Upper lobe of left lung (tissue), 6 donors: ENCODE measurements at regions not wholly inside any gene's neighbourhood (a gene's known extent, or its start where the extent isn't known, plus 50 kb on each side); places are given as distances from the start of the nearest gene placed in this dataset.
"Not testable (repeated sequence)": the region's sequence is repeated elsewhere in the genome, so short reads cannot be mapped to it uniquely, and the experiment has no call there.

Experiments
- ATAC-seq, 2 donors: fragments of 200-7000 bp; cut with Tn5 transposase; one replicate each; pipeline ENCODE4 v1.9.1; 2022; ENCODE audit warnings: mild to moderate bottlenecking in 2 of 2, moderate library complexity in 2 of 2; ENCODE audit not compliant: low FRiP score in 2 of 2
- DNase-seq, 2 donors: peaks; one replicate each; pipeline ENCODE4 v3.0.0-alpha.2; 2019 to 2020
- H3K27ac ChIP-seq, 4 donors: fragments of 200-600 bp; sonication (generic); one replicate each; pipeline ENCODE4 v1.5.1; 2016 to 2019
- H3K27me3 ChIP-seq, 4 donors: fragments of 200-600 bp; sonication (generic); one replicate each; pipeline ENCODE4 v1.5.1; 2017 to 2019
- H3K36me3 ChIP-seq, 4 donors: fragments of 200-600 bp; sonication (generic); one replicate each; pipeline ENCODE4 v1.5.1; 2016 to 2019
- H3K4me1 ChIP-seq, 4 donors: fragments of 200-600 bp; sonication (generic); one replicate each; pipeline ENCODE4 v1.5.1; 2018 to 2019
- H3K4me3 ChIP-seq, 4 donors: fragments of 200-600 bp; sonication (generic); one replicate each; pipeline ENCODE4 v1.5.1; 2017 to 2019; ENCODE audit warnings: mild to moderate bottlenecking in 2 of 4, moderate library complexity in 1 of 4
- H3K9me3 ChIP-seq, 4 donors: fragments of 200-600 bp; sonication (generic); one replicate each; pipeline ENCODE4 v1.5.1; 2018 to 2019
- EP300 ChIP-seq, 4 donors: sonication (generic); formaldehyde crosslinking; IDR thresholded peaks; one replicate each; pipeline ENCODE4 v1.5.1; 2017; ENCODE audit warnings: antibody characterized with exemption in 4 of 4, control low read depth in 2 of 4
- POLR2A ChIP-seq, 4 donors: fragments of 450-650 bp; IDR thresholded peaks; one replicate each; pipeline ENCODE4 v1.5.1; 2016 to 2017; ENCODE audit warnings: antibody characterized with exemption in 4 of 4, mild to moderate bottlenecking in 2 of 4
- POLR2AphosphoS5 ChIP-seq, 2 donors: sonication (generic); formaldehyde crosslinking; IDR thresholded peaks; one replicate each; pipeline ENCODE4 v1.5.1; 2017; ENCODE audit warnings: antibody characterized with exemption in 2 of 2
- WGBS, 2 donors: methylation state at CpG; one replicate each; pipeline ENCODE4 v1.1.5; 2017 to 2018; 5-methylcytosine and 5-hydroxymethylcytosine counted together
- TF ChIP-seq, protein P1 (sequence below), 6 experiments: fragments of 450-650 bp in 4 of 6; fragments of 200-600 bp in 2 of 6; sonication (generic) in 2 of 6; IDR thresholded peaks; one replicate each; pipeline ENCODE4 v1.5.1; 2016 to 2019; ENCODE audit warnings: antibody characterized with exemption in 6 of 6
- donor health status: DM: no; HTN: no; CAD: no; lungs with moderate emphysema.
- donor health status: DM: no; HTN: yes; CAD: no; lungs with severe emphysema.

DNA sequence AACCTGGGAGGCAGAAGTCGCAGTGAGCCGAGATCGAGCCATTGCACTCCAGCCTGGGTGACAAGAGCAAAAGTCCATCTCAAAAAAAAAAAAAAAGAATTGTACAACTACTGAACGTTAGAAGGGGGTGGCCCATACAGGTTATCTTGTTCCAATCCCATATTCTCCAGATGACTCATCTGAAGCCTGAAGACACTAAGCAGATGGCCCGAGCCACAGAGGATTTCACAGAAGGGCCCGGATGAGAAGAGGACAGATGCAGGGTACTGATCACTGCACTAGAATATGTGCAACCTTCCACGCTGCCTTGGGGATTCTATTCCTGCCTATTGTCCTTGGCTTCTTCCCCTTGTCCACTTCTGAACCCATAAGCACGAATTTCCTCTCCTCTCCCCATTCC lies 70.9 kb upstream of the UBASH3B start:
- no peaks in the 10 kb centered on the region for H3K27me3 ChIP-seq
- TF ChIP-seq POLR2AphosphoS5 (IDR thresholded peaks at IDR 0.05) (no peak), EP300 (IDR thresholded peaks at IDR 0.05) (no peak), POLR2A (IDR thresholded peaks at IDR 0.05) (no peak)
- TF ChIP-seq, protein P1, sequence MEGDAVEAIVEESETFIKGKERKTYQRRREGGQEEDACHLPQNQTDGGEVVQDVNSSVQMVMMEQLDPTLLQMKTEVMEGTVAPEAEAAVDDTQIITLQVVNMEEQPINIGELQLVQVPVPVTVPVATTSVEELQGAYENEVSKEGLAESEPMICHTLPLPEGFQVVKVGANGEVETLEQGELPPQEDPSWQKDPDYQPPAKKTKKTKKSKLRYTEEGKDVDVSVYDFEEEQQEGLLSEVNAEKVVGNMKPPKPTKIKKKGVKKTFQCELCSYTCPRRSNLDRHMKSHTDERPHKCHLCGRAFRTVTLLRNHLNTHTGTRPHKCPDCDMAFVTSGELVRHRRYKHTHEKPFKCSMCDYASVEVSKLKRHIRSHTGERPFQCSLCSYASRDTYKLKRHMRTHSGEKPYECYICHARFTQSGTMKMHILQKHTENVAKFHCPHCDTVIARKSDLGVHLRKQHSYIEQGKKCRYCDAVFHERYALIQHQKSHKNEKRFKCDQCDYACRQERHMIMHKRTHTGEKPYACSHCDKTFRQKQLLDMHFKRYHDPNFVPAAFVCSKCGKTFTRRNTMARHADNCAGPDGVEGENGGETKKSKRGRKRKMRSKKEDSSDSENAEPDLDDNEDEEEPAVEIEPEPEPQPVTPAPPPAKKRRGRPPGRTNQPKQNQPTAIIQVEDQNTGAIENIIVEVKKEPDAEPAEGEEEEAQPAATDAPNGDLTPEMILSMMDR (IDR thresholded peaks at IDR 0.05), result no peak
- WGBS, 2 donors, result 93% methylated on average over 8 of the region's 8 CpGs
- no peak for ATAC-seq
- H3K36me3 ChIP-seq, result no peaks in the 10 kb centered on the region
- H3K4me3 ChIP-seq, result no peak overlapping the region
- no peak for DNase-seq
- H3K9me3 ChIP-seq, result no peaks in the 10 kb centered on the region
- H3K4me1 ChIP-seq, result peaks cover 0 to 5% (median 2%) of the 10 kb centered on the region in 4 donors
- no peak overlapping the region for H3K27ac ChIP-seq

GRCh38 chr11:122580071-122580470 lies 75.5 kb upstream of the UBASH3B start:
- H3K36me3 ChIP-seq, H3K27me3 ChIP-seq, H3K9me3 ChIP-seq, H3K27ac ChIP-seq, ATAC-seq, DNase-seq, H3K4me3 ChIP-seq, H3K4me1 ChIP-seq: not testable (repeated sequence)
- 61 to 65% methylated on average over 13 of the region's 13 CpGs for WGBS, 2 donors

- WGBS, 2 donors, result 74 to 78% methylated on average over 3 of the region's 3 CpGs
- Histone ChIP-seq H3K36me3 (no peaks in the 10 kb centered on the region), H3K9me3 (no peaks in the 10 kb centered on the region), H3K27me3 (no peaks in the 10 kb centered on the region), H3K4me1 (peaks cover 0 to 5% (median 2%) of the 10 kb centered on the region in 4 donors), H3K4me3 (no peak overlapping the region), H3K27ac (no peak overlapping the region)
- DNase-seq (no peak), ATAC-seq (no peak)
- TF ChIP-seq POLR2A (IDR thresholded peaks at IDR 0.05) (no peak), EP300 (IDR thresholded peaks at IDR 0.05) (no peak), POLR2AphosphoS5 (IDR thresholded peaks at IDR 0.05) (no peak)
- TF ChIP-seq, protein P1 (IDR thresholded peaks at IDR 0.05), result no peak
Observed at GRCh38 chr11:122578171-122578825, 77.2 kb upstream of the UBASH3B start.

DNA sequence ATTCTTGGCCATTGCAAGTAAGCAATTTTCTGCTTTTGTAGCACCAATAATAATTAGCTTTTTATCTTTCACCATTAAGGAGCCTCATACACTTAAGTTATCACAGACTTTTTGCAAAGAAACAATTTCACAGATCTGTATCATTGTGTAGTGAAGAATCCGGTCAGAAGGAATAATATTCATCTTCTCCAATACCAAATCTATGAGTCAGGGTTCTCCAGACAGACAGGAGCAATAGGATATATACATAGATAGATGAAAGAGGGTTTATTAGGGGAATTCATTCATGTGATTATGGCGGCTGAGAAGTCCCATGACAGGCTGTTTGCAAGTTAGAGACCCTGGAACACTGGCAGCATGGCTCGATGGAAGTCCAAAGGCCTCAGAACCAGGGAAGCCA lies 82.9 kb upstream of the UBASH3B start:
- Histone ChIP-seq H3K9me3 (no peaks in the 10 kb centered on the region), H3K4me3 (no peak overlapping the region), H3K27me3 (no peaks in the 10 kb centered on the region), H3K4me1 (no peaks in the 10 kb centered on the region), H3K27ac (no peak overlapping the region), H3K36me3 (no peaks in the 10 kb centered on the region)
- TF ChIP-seq POLR2AphosphoS5 (IDR thresholded peaks at IDR 0.05) (no peak), POLR2A (IDR thresholded peaks at IDR 0.05) (no peak), EP300 (IDR thresholded peaks at IDR 0.05) (no peak)
- TF ChIP-seq, protein P1 (IDR thresholded peaks at IDR 0.05), result no peak
- ATAC-seq (no peak), DNase-seq (no peak)
- 91% methylated on average over 3 of the region's 3 CpGs for WGBS, 2 donors

GRCh38 chr11:122563761-122564160 lies 91.8 kb upstream of the UBASH3B start:
- DNase-seq (no peak), ATAC-seq (no peak)
- TF ChIP-seq EP300 (IDR thresholded peaks at IDR 0.05) (no peak), POLR2A (IDR thresholded peaks at IDR 0.05) (no peak), POLR2AphosphoS5 (IDR thresholded peaks at IDR 0.05) (no peak)
- TF ChIP-seq, protein P1 (IDR thresholded peaks at IDR 0.05), result no peak
- H3K27ac ChIP-seq, result no peak overlapping the region
- no peaks in the 10 kb centered on the region for H3K27me3 ChIP-seq
- H3K9me3 ChIP-seq, result no peaks in the 10 kb centered on the region
- WGBS, 2 donors, result 91 to 100% methylated on average over 3 of the region's 3 CpGs
- no peaks in the 10 kb centered on the region for H3K4me1 ChIP-seq
- no peaks in the 10 kb centered on the region for H3K36me3 ChIP-seq
- no peak overlapping the region for H3K4me3 ChIP-seq
